ENCODE measurements at regions not wholly inside any gene's neighbourhood (a gene's known extent, or its start where the extent isn't known, plus 50 kb on each side); places are given as distances from the start of the nearest gene placed in this dataset.

DNA sequence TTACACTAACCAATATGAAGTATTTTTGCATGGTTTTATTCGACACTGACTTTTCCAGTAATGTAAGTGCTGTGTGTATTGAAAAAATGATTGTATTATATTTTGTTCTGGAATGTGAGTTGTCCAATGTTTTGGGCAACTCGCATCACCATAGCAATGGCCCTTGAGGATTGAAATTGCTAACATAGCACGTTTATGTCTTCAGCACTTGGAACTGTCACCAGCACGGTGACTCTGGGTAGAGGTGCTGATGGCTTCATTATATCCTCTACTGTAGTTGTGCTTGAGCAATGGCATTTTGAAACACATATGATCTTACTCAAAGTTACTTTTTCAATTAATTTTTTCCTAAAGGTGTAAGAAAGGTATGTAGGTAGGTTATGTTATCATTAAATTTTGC is 271.5 kb downstream of the ACTR3 start:
- Histone ChIP-seq H3K9ac (ENCODE audit: insufficient read depth, low read length) (no peak overlapping the region), H3K4me3 (replicated peaks in 1 of 4; ENCODE audit: control extremely low read depth in 1 of 4, insufficient read depth in 1 of 4, low read depth in 3 of 4, low read length in 4 of 4) (no peak overlapping the region), H2AFZ (ENCODE audit: low read length) (no peak overlapping the region), H3K27me3 (ENCODE audit: control insufficient read depth, insufficient read depth, low read length) (no peaks in the 10 kb centered on the region), H3K9me3 (ENCODE audit: control insufficient read depth, insufficient read depth, low read depth, low read length) (no peaks in the 10 kb centered on the region), H4K20me1 (ENCODE audit: control insufficient read depth, extremely low read depth, insufficient read depth, low read length) (no peaks in the 10 kb centered on the region), H3K4me1 (ENCODE audit: control insufficient read depth, extremely low read depth, insufficient read depth, low read length) (no peaks in the 10 kb centered on the region), H3K36me3 (ENCODE audit: control insufficient read depth, insufficient read depth, low read length) (no peaks in the 10 kb centered on the region), H3K4me2 (ENCODE audit: extremely low read depth, insufficient read depth, low read length) (no peak overlapping the region), H3K79me2 (ENCODE audit: control insufficient read depth, insufficient read depth, low read length) (no peaks in the 10 kb centered on the region), H3K27ac (ENCODE audit: insufficient read depth, low read length) (no peak overlapping the region)
- no peak for TF ChIP-seq EZH2 (IDR thresholded peaks at IDR 0.05; ENCODE audit: low read length, missing control alignments)
- TF ChIP-seq, protein P1, sequence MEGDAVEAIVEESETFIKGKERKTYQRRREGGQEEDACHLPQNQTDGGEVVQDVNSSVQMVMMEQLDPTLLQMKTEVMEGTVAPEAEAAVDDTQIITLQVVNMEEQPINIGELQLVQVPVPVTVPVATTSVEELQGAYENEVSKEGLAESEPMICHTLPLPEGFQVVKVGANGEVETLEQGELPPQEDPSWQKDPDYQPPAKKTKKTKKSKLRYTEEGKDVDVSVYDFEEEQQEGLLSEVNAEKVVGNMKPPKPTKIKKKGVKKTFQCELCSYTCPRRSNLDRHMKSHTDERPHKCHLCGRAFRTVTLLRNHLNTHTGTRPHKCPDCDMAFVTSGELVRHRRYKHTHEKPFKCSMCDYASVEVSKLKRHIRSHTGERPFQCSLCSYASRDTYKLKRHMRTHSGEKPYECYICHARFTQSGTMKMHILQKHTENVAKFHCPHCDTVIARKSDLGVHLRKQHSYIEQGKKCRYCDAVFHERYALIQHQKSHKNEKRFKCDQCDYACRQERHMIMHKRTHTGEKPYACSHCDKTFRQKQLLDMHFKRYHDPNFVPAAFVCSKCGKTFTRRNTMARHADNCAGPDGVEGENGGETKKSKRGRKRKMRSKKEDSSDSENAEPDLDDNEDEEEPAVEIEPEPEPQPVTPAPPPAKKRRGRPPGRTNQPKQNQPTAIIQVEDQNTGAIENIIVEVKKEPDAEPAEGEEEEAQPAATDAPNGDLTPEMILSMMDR (conservative IDR thresholded peaks at IDR 0.05 in 1 of 2, IDR thresholded peaks at IDR 0.05 in 1 of 2; ENCODE audit: low read depth in 1 of 2, low read length in 2 of 2) = no peak
- DNase-seq (ENCODE audit: low read depth in 2 of 2) = no peak

DNA sequence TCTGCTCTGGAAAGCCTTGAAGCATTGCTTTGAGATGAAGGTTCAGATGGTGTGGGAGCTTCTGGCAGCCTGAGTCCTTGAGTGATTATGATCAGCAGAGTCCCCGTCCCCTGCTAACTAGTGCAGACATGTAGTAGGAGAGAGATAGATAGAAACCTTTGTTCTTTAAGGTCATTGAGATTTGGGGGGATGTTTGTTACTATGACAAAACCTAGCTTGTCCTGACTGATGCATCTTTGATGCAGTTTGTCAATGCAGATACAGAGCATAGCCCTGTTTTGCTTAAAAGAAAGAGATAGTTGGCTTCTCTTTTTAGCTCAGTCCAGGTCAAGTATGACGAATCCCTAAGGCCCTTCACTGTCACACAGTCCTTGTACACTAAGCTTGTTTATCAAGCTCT is 274.6 kb upstream of the DPP10 start:
- Histone ChIP-seq H4K20me1 (ENCODE audit: control insufficient read depth, extremely low read depth, insufficient read depth, low read length) (no peaks in the 10 kb centered on the region), H3K4me1 (ENCODE audit: control insufficient read depth, extremely low read depth, insufficient read depth, low read length) (no peaks in the 10 kb centered on the region), H3K79me2 (ENCODE audit: control insufficient read depth, insufficient read depth, low read length) (no peaks in the 10 kb centered on the region), H3K27me3 (ENCODE audit: control insufficient read depth, insufficient read depth, low read length) (no peaks in the 10 kb centered on the region), H3K4me3 (replicated peaks in 1 of 4; ENCODE audit: control extremely low read depth in 1 of 4, insufficient read depth in 1 of 4, low read depth in 3 of 4, low read length in 4 of 4) (no peak overlapping the region), H3K27ac (ENCODE audit: insufficient read depth, low read length) (no peak overlapping the region), H2AFZ (ENCODE audit: low read length) (no peak overlapping the region), H3K36me3 (ENCODE audit: control insufficient read depth, insufficient read depth, low read length) (no peaks in the 10 kb centered on the region), H3K9me3 (ENCODE audit: control insufficient read depth, insufficient read depth, low read depth, low read length) (no peaks in the 10 kb centered on the region), H3K9ac (ENCODE audit: insufficient read depth, low read length) (no peak overlapping the region), H3K4me2 (ENCODE audit: extremely low read depth, insufficient read depth, low read length) (no peak overlapping the region)
- DNase-seq (ENCODE audit: low read depth in 2 of 2) = no peak
- TF ChIP-seq EZH2 (IDR thresholded peaks at IDR 0.05; ENCODE audit: low read length, missing control alignments) = no peak
- TF ChIP-seq, protein P1 (conservative IDR thresholded peaks at IDR 0.05 in 1 of 2, IDR thresholded peaks at IDR 0.05 in 1 of 2; ENCODE audit: low read depth in 1 of 2, low read length in 2 of 2) = no peak

DNA sequence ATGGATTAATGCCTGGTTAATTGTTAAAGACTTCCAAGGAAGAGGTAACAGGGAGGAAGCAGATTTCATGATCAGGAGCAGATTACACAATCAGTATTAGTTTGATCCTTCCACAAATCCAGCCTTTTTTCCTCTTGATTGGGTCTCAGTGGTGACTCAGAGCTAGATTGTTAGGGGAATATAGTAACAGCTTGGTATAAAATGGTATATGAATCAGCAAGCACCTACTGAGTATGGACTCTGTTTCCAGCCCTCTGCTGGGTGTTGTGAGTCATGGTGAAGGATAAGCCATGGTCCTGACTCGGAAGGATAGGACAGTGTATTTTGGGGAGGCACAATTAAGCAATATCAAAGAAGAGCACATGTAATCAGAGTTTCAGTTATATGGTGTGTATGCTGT is 272.4 kb upstream of the DPP10 start:
- Histone ChIP-seq H3K27me3 (ENCODE audit: control insufficient read depth, insufficient read depth, low read length) (no peaks in the 10 kb centered on the region), H3K27ac (ENCODE audit: insufficient read depth, low read length) (no peak overlapping the region), H3K4me3 (replicated peaks in 1 of 4; ENCODE audit: control extremely low read depth in 1 of 4, insufficient read depth in 1 of 4, low read depth in 3 of 4, low read length in 4 of 4) (no peak overlapping the region), H3K4me2 (ENCODE audit: extremely low read depth, insufficient read depth, low read length) (no peak overlapping the region), H3K36me3 (ENCODE audit: control insufficient read depth, insufficient read depth, low read length) (no peaks in the 10 kb centered on the region), H2AFZ (ENCODE audit: low read length) (no peak overlapping the region), H3K79me2 (ENCODE audit: control insufficient read depth, insufficient read depth, low read length) (no peaks in the 10 kb centered on the region), H4K20me1 (ENCODE audit: control insufficient read depth, extremely low read depth, insufficient read depth, low read length) (no peaks in the 10 kb centered on the region), H3K9me3 (ENCODE audit: control insufficient read depth, insufficient read depth, low read depth, low read length) (no peaks in the 10 kb centered on the region), H3K4me1 (ENCODE audit: control insufficient read depth, extremely low read depth, insufficient read depth, low read length) (no peaks in the 10 kb centered on the region), H3K9ac (ENCODE audit: insufficient read depth, low read length) (no peak overlapping the region)
- no peak for DNase-seq (ENCODE audit: low read depth in 2 of 2)
- TF ChIP-seq, protein P1 (conservative IDR thresholded peaks at IDR 0.05 in 1 of 2, IDR thresholded peaks at IDR 0.05 in 1 of 2; ENCODE audit: low read depth in 1 of 2, low read length in 2 of 2) = no peak
- TF ChIP-seq EZH2 (IDR thresholded peaks at IDR 0.05; ENCODE audit: low read length, missing control alignments) = no peak

Data from fibroblast of lung (primary cell).